Mammary epithelial cell (primary cell): ENCODE measurements at regions not wholly inside any gene's neighbourhood (a gene's known extent, or its start where the extent isn't known, plus 50 kb on each side); places are given as distances from the start of the nearest gene placed in this dataset.

Experiments
- EZH2 ChIP-seq: IDR thresholded peaks from 2 replicates; pipeline ENCODE4 v1.6.1; 2012; ENCODE audit warnings: low read length, inconsistent platforms, borderline replicate concordance
- TF ChIP-seq, protein P1 (sequence below), 2 donors: IDR thresholded peaks in 1 of 2; conservative IDR thresholded peaks in 1 of 2; 2 replicates each; pipeline ENCODE4 v1.5.1; 2011 to 2012; ENCODE audit warnings: inconsistent platforms in 2 of 2, low read length in 2 of 2, mild to moderate bottlenecking in 2 of 2, control low read depth in 1 of 2, low read depth in 1 of 2; ENCODE audit not compliant: insufficient read depth in 1 of 2; ENCODE audit errors: extremely low read depth in 1 of 2

DNA sequence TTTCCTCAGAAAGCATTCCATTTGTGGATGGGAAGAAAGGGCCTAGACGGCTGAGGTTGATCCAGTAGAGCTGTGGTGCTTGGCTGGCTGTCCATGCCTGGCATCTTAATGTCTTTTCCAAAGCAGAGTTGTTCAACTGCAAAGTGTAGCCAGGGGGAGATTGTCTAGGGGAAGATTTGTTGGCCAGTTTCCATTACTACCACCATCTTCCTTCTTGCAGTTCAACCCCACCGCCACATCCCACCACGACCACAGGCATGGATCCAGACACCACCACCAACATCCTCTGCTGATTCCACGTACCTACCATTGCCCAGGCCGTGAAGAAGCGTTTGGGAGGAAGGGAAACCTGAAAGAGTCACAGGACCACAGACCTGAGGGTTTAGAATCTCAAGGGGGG, 50.7 kb upstream of the HAAO start:
- TF ChIP-seq, protein P1, sequence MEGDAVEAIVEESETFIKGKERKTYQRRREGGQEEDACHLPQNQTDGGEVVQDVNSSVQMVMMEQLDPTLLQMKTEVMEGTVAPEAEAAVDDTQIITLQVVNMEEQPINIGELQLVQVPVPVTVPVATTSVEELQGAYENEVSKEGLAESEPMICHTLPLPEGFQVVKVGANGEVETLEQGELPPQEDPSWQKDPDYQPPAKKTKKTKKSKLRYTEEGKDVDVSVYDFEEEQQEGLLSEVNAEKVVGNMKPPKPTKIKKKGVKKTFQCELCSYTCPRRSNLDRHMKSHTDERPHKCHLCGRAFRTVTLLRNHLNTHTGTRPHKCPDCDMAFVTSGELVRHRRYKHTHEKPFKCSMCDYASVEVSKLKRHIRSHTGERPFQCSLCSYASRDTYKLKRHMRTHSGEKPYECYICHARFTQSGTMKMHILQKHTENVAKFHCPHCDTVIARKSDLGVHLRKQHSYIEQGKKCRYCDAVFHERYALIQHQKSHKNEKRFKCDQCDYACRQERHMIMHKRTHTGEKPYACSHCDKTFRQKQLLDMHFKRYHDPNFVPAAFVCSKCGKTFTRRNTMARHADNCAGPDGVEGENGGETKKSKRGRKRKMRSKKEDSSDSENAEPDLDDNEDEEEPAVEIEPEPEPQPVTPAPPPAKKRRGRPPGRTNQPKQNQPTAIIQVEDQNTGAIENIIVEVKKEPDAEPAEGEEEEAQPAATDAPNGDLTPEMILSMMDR (conservative IDR thresholded peaks at IDR 0.05 in 1 of 2, IDR thresholded peaks at IDR 0.05 in 1 of 2; ENCODE audit: extremely low read depth in 1 of 2, insufficient read depth in 1 of 2, low read depth in 1 of 2, low read length in 2 of 2), result no peak
- TF ChIP-seq EZH2, result no peak
